ENCODE measurements at regions not wholly inside any gene's neighbourhood (a gene's known extent, or its start where the extent isn't known, plus 50 kb on each side); places are given as distances from the start of the nearest gene placed in this dataset.

DNA sequence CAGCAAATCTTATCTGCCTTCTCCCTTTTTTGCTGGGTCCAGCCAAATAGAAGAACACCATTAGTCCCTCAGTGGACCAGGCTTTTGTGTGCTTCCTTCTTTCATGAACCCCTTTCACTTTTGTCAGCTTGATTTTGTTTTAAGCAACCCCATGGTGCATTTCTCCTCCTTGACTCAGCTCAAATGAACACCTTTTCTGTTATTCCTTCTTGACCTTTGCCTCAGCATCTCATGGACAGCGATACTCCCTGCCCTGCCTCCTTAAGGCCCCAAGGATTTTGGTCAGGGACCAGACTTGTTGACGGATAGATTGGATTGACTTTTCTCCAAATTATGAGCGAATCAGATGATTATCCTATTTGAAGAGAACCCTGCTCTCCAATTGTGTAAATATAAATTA lies 356.6 kb upstream of the USP24 start:
- no peak for TF ChIP-seq POLR2A (IDR thresholded peaks at IDR 0.05; ENCODE audit: low read depth, low read length)
- TF ChIP-seq POLR2AphosphoS5 (IDR thresholded peaks at IDR 0.05; ENCODE audit: low read depth, low read length) = no peak
- no peak for TF ChIP-seq TAF1 (IDR thresholded peaks at IDR 0.05; ENCODE audit: borderline replicate concordance, low read depth, low read length)
